ENCODE measurements at regions not wholly inside any gene's neighbourhood (a gene's known extent, or its start where the extent isn't known, plus 50 kb on each side); places are given as distances from the start of the nearest gene placed in this dataset.
"Not testable (repeated sequence)": the region's sequence is repeated elsewhere in the genome, so short reads cannot be mapped to it uniquely, and the experiment has no call there.

GRCh38 chr10:8128511-8128910, 74.0 kb downstream of the GATA3 start:
- DNase-seq (ENCODE audit: low spot score) (no peak), FAIRE-seq (no peak)

GRCh38 chr10:8129438-8129837, 75.0 kb downstream of the GATA3 start:
- DNase-seq (ENCODE audit: low spot score) (no peak), FAIRE-seq (no peak)

GRCh38 chr10:8130973-8131911, 76.8 kb downstream of the GATA3 start:
- peak; percentile 88 for DNase-seq (ENCODE audit: low spot score)
- FAIRE-seq, result peak; percentile 97

- FAIRE-seq (peak; percentile 37), DNase-seq (ENCODE audit: low spot score) (peak; percentile 70)
These were observed 78.7 kb downstream of the GATA3 start for GRCh38 chr10:8133146-8133545.

- FAIRE-seq (no peak), DNase-seq (ENCODE audit: low spot score) (no peak)
These were observed 82.2 kb downstream of the GATA3 start for GRCh38 chr10:8136736-8137135.

GRCh38 chr10:8137272-8137681, 82.8 kb downstream of the GATA3 start:
- DNase-seq (ENCODE audit: low spot score) (no peak), FAIRE-seq (no peak)

- DNase-seq (ENCODE audit: low spot score) (no peak), FAIRE-seq (no peak)
These were observed 83.2 kb downstream of the GATA3 start for GRCh38 chr10:8137726-8138125.

- DNase-seq (ENCODE audit: low spot score) (peak; percentile 68), FAIRE-seq (peak; percentile 91)
These were observed 84.0 kb downstream of the GATA3 start for GRCh38 chr10:8138471-8138870.

GRCh38 chr10:8144496-8144895, 90.0 kb downstream of the GATA3 start:
- DNase-seq (ENCODE audit: low spot score) (no peak), FAIRE-seq (no peak)

- peak; percentile 38 for FAIRE-seq
- peak; percentile 83 for DNase-seq (ENCODE audit: low spot score)
These were observed 92.2 kb downstream of the GATA3 start for GRCh38 chr10:8146650-8147049.

GRCh38 chr10:8149991-8150390, 95.5 kb downstream of the GATA3 start:
- FAIRE-seq (no peak), DNase-seq (ENCODE audit: low spot score) (no peak)

GRCh38 chr10:8150401-8150905, 96.0 kb downstream of the GATA3 start:
- DNase-seq (ENCODE audit: low spot score) (no peak), FAIRE-seq (no peak)

- FAIRE-seq (no peak), DNase-seq (ENCODE audit: low spot score) (no peak)
These were observed 96.6 kb downstream of the GATA3 start for GRCh38 chr10:8151086-8151485.

- FAIRE-seq, result no peak
- DNase-seq (ENCODE audit: low spot score), result no peak
These were observed 102.4 kb downstream of the GATA3 start for GRCh38 chr10:8156918-8157317.

GRCh38 chr10:8158193-8159071, 103.9 kb downstream of the GATA3 start:
- DNase-seq (ENCODE audit: low spot score) (peak; percentile 76), FAIRE-seq (peak; percentile 91)

GRCh38 chr10:8159341-8160165, 105.1 kb downstream of the GATA3 start:
- FAIRE-seq, result peak; percentile 65

GRCh38 chr10:8163824-8164223, 109.3 kb downstream of the GATA3 start:
- no peak for DNase-seq (ENCODE audit: low spot score)
- FAIRE-seq, result no peak

More at GRCh38 chr10:8159341-8160165, 105.1 kb downstream of the GATA3 start:
- peak; percentile 66 for DNase-seq (ENCODE audit: low spot score)

GRCh38 chr10:8164640-8165039, 110.2 kb downstream of the GATA3 start:
- DNase-seq (ENCODE audit: low spot score); FAIRE-seq: not testable (repeated sequence)

- DNase-seq (ENCODE audit: low spot score) (no peak), FAIRE-seq (peak; percentile 11)
These were observed 114.3 kb downstream of the GATA3 start for GRCh38 chr10:8168836-8169235.

GRCh38 chr10:8171008-8171407, 116.5 kb downstream of the GATA3 start:
- FAIRE-seq (no peak), DNase-seq (ENCODE audit: low spot score) (no peak)

GRCh38 chr10:8172604-8173003, 118.1 kb downstream of the GATA3 start:
- FAIRE-seq, result no peak

More at GRCh38 chr10:8172604-8173003, 118.1 kb downstream of the GATA3 start:
- DNase-seq (ENCODE audit: low spot score), result no peak

Data from RCC 7860 (cell line).